Left lung (tissue), 4 donors: ENCODE measurements at regions not wholly inside any gene's neighbourhood (a gene's known extent, or its start where the extent isn't known, plus 50 kb on each side); places are given as distances from the start of the nearest gene placed in this dataset.

ENCODE experiments used
- ATAC-seq: fragments of 200-7000 bp; cut with Tn5 transposase; one replicate; pipeline ENCODE4 v1.9.1; 2020; ENCODE audit warnings: moderate library complexity
- DNase-seq, 4 donors: peaks; one replicate each; pipeline ENCODE4 v3.0.0-alpha.2; 2013 to 2020
- H3K27ac ChIP-seq, 2 donors: fragments of 200-600 bp; sonication (generic) in 1 of 2; one replicate each; pipeline versions ENCODE4 v1.5.0 to v1.8.0; 2020 to 2021
- H3K27me3 ChIP-seq, 2 donors: fragments of 200-600 bp; sonication (generic) in 1 of 2; one replicate each; pipeline versions ENCODE4 v1.5.0 to v1.8.0; 2020 to 2021
- H3K36me3 ChIP-seq, 2 donors: fragments of 200-600 bp; sonication (generic) in 1 of 2; one replicate each; pipeline versions ENCODE4 v1.5.0 to v1.8.0; 2020 to 2021
- H3K4me1 ChIP-seq, 2 donors: fragments of 200-600 bp; one replicate each; pipeline ENCODE4 v1.8.0; 2021
- H3K4me3 ChIP-seq, 2 donors: fragments of 200-600 bp; sonication (generic) in 1 of 2; one replicate each; pipeline versions ENCODE4 v1.5.0 to v1.8.0; 2020 to 2021; ENCODE audit warnings: mild to moderate bottlenecking in 1 of 2
- H3K9me3 ChIP-seq, 2 donors: fragments of 200-600 bp; sonication (generic) in 1 of 2; one replicate each; pipeline versions ENCODE4 v1.5.0 to v1.8.0; 2020 to 2021
- intact Hi-C, 2 donors: fragments of 100-400 bp; cut with DNase I; formaldehyde crosslinking; loops; one replicate each; pipeline versions ENCODE4 v1.11.2 to v1.14.2; 2022
- TF ChIP-seq, protein P1 (sequence below), 2 donors: fragments of 200-600 bp; sonication (generic) in 1 of 2; IDR thresholded peaks; one replicate each; pipeline versions ENCODE4 v1.5.0 to v1.8.0; 2021; ENCODE audit warnings: antibody characterized with exemption in 2 of 2
- donor health status: DM: no; HTN: yes; CAD: no.
- donor health status: DM: no; HTN: no; CAD: no.

DNA sequence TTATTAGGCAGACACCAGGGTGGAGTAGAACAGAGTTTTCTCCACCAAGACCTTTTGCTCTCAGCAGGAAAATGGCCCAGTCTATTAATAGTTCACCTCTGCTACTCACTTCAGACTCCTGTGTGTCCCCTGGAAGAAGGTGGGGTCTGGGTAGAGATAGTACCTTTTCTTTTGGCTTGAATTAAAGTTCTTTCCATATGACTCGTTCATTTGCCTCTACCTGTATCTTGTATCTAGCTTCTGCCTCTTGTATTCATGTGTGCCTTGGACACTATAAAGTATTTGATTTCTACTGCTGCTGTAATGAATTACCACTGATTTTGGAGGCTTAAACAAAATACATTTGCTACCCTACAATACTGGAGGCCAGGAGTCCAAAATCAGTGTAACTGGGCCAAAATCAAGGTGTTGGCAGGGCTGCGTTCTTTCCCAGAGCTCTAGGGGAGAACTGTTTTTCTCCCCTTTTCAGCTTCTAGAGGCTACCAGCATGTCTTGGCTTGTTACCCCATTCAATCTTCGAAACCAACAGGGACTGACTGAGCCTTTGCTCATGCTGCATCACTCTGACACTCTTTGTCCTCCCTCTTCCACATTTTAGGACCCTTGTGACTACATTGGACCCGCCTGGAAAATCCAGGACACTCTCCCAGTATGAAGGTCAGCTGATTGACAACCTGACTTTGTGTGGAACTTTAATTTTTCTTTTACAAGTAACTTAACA is 155.6 kb upstream of the PRSS58 start:
- no peak for ATAC-seq
- no peaks in the 10 kb centered on the region for H3K4me1 ChIP-seq
- TF ChIP-seq, protein P1, sequence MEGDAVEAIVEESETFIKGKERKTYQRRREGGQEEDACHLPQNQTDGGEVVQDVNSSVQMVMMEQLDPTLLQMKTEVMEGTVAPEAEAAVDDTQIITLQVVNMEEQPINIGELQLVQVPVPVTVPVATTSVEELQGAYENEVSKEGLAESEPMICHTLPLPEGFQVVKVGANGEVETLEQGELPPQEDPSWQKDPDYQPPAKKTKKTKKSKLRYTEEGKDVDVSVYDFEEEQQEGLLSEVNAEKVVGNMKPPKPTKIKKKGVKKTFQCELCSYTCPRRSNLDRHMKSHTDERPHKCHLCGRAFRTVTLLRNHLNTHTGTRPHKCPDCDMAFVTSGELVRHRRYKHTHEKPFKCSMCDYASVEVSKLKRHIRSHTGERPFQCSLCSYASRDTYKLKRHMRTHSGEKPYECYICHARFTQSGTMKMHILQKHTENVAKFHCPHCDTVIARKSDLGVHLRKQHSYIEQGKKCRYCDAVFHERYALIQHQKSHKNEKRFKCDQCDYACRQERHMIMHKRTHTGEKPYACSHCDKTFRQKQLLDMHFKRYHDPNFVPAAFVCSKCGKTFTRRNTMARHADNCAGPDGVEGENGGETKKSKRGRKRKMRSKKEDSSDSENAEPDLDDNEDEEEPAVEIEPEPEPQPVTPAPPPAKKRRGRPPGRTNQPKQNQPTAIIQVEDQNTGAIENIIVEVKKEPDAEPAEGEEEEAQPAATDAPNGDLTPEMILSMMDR (IDR thresholded peaks at IDR 0.05), result no peak
- no peaks in the 10 kb centered on the region for H3K36me3 ChIP-seq
- H3K27ac ChIP-seq, result no peak overlapping the region
- DNase-seq, result no peak
- intact Hi-C loops, result no loop called here
- H3K9me3 ChIP-seq, result no peaks in the 10 kb centered on the region
- H3K27me3 ChIP-seq, result no peaks in the 10 kb centered on the region
- H3K4me3 ChIP-seq, result no peak overlapping the region

DNA sequence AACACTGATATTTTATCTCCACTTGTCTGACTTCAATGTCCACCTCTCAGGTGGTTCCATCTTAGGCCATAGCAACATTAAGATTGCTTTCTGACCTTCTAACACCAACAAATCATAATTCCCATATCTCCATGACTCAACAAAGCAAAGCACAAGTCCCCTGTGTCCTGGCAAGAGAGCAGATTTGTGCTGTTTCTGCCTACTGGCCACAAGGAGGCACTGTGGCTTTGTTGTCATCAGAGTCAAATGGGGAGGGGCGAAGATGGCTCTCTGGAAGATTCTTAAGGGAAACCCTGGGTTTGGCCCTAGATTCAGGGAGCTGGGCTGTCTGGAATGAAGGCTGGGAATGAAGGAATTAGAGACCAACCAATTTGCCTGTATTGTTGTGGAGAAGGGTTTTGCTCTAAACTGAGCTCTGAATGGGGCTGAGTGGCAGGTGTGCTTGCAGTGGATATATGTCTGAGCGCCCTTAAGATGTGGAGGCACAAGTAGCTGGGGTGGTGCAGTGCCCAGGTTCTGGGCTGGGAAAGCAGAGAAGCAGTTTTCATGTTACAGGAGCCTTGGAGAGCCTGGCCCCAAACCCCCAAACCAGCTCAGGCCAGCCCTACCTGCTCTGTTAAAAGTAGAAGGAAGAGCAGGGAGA is 154.8 kb upstream of the PRSS58 start:
- no peaks in the 10 kb centered on the region for H3K4me1 ChIP-seq
- H3K27me3 ChIP-seq, result no peaks in the 10 kb centered on the region
- no peak overlapping the region for H3K27ac ChIP-seq
- DNase-seq (no peak), ATAC-seq (peak; percentile 41)
- no peak overlapping the region for H3K4me3 ChIP-seq
- intact Hi-C loops, result no loop called here
- H3K36me3 ChIP-seq, result no peaks in the 10 kb centered on the region
- H3K9me3 ChIP-seq, result no peaks in the 10 kb centered on the region
- TF ChIP-seq, protein P1 (IDR thresholded peaks at IDR 0.05), result peak; percentile 21 to 54

DNA sequence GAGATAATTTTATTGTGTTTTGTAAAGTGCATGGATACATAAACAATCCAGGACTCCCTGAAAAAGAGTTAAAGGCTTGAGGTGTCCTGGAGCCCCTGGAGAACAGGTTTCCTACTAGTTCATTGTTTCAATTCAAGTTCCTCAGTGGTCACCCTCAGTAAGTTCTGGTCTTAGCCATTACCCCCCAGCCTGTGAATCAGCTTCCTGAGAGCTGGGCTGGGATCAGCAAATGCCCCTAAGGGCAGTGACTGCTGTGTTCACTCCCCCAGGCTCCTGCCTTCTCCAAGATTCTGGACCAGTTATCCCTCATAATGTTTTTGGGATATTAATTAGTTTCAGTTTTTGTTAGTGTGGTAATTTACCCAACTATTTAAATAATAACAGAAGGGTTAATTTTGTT is 151.6 kb upstream of the PRSS58 start:
- TF ChIP-seq, protein P1 (IDR thresholded peaks at IDR 0.05), result no peak
- Histone ChIP-seq H3K4me3 (no peak overlapping the region), H3K36me3 (no peaks in the 10 kb centered on the region), H3K27ac (no peak overlapping the region), H3K9me3 (no peaks in the 10 kb centered on the region), H3K4me1 (no peaks in the 10 kb centered on the region), H3K27me3 (no peaks in the 10 kb centered on the region)
- ATAC-seq, result no peak
- intact Hi-C loops, result no loop called here
- DNase-seq, result no peak

DNA sequence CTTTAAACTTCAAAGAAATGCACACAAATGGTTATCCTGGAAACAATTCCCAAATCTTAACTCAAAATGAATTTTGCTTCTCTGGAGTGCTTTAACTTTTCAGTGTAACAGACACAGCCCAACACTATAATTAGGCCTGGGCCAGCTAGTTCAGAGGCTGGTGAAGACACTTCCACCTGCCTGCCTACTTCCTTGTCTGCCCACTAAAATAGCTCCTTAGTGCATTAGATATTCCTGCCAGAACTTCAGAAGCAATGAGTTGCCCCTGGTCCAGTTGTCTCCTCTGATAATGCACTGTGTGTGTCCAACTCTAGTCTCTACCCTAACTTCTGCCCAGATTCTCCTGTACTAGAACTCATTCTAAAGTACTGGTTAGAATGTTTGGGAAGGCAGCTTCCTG is 150.9 kb upstream of the PRSS58 start:
- Histone ChIP-seq H3K36me3 (no peaks in the 10 kb centered on the region), H3K27ac (no peak overlapping the region), H3K9me3 (no peaks in the 10 kb centered on the region), H3K4me3 (no peak overlapping the region), H3K27me3 (no peaks in the 10 kb centered on the region), H3K4me1 (no peaks in the 10 kb centered on the region)
- intact Hi-C loops, result no loop called here
- TF ChIP-seq, protein P1 (IDR thresholded peaks at IDR 0.05), result no peak
- no peak for ATAC-seq
- DNase-seq, result no peak

DNA sequence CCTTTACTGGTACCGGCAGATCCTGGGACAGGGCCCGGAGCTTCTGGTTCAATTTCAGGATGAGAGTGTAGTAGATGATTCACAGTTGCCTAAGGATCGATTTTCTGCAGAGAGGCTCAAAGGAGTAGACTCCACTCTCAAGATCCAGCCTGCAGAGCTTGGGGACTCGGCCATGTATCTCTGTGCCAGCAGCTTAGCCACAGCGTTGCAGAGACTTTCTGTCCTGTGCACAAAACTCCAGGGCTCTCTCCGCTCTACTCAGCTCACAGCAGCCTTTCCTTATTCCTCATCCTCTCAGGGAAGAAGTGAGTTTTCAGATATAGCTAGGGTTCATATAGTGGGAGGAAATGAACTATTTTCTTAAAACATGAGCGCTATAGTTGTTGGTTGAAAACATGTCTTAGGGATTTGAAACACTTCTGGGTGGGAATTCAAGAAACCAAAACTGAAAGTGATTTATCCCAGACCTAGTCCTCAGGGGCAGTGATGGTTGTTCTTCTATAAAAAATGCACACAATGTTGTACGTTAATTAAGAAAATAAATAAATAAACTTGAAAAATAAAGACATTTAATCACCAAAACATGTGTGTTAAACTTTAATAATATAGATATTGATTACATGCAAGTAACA is 150.2 kb upstream of the PRSS58 start:
- H3K4me1 ChIP-seq, result no peaks in the 10 kb centered on the region
- intact Hi-C loops, result no loop called here
- no peak overlapping the region for H3K27ac ChIP-seq
- DNase-seq (peak in 1 of 4 donors; percentile 8), ATAC-seq (peak; percentile 26)
- H3K4me3 ChIP-seq, result no peak overlapping the region
- TF ChIP-seq, protein P1 (IDR thresholded peaks at IDR 0.05), result no peak
- H3K36me3 ChIP-seq, result no peaks in the 10 kb centered on the region
- H3K9me3 ChIP-seq, result no peaks in the 10 kb centered on the region
- H3K27me3 ChIP-seq, result no peaks in the 10 kb centered on the region
